K562 (cell line): ENCODE measurements at regions not wholly inside any gene's neighbourhood (a gene's known extent, or its start where the extent isn't known, plus 50 kb on each side); places are given as distances from the start of the nearest gene placed in this dataset.

Experiments used
- ATAC-seq: fragments of 200-7000 bp; cut with Tn5 transposase; 3 replicates; pipeline ENCODE4 v1.9.1; 2020; ENCODE audit warnings: moderate library complexity
- BruUV-seq: library from RNA; stranded (reverse); fragments of 400-500 nt; replicated peaks from 2 replicates; lab custom pipeline; 2021; lab: Mats Ljungman, UMichigan
- CTCF ChIA-PET: fragments of 300-600 bp; formaldehyde crosslinking; extraction: SDS; loops from one replicate; lab custom pipeline; 2021; ENCODE audit warnings: low intra/inter-chr PET ratio; lab: Yijun Ruan, JAX
- POLR2A ChIA-PET: fragments of 300-600, 350-650 bp; sonication (Branson Sonifier 250); formaldehyde crosslinking; extraction: SDS; loops from one replicate; lab custom pipeline; 2021; ENCODE audit warnings: antibody characterized with exemption, inconsistent platforms; lab: Yijun Ruan, JAX
- DNase-seq, 4 experiments: peaks; one replicate each; pipeline versions ENCODE4 v3.0.0 to v3.0.0-alpha.2; 2011 to 2018; ENCODE audit warnings: low spot score in 3 of 4, mixed read lengths in 3 of 4; ENCODE audit errors: extremely low read depth in 1 of 4
- FAIRE-seq: peaks from 2 replicates; lab custom pipeline; 2011; peaks lifted over from hg19 to GRCh38; lab: Jason Lieb, UNC
- H2AFZ ChIP-seq: 2 replicates; pipeline ENCODE4 v1.6.0; 2011; ENCODE audit warnings: low read depth, low read length, control low read depth, inconsistent platforms
- H3K27ac ChIP-seq: fragments of 200-600 bp; 3 replicates; pipeline ENCODE4 v1.8.0; 2011; ENCODE audit warnings: low read depth, mild to moderate bottlenecking, control low read depth, inconsistent platforms, low read length, moderate library complexity, mixed read lengths; ENCODE audit errors: extremely low read depth
- H3K27me3 ChIP-seq, 2 experiments: fragments of 300-600 bp in 1 of 2; 2 replicates in 1 of 2; 3 replicates in 1 of 2; pipeline versions ENCODE4 v1.6.0 to v1.8.0; 2011; ENCODE audit warnings: inconsistent platforms in 2 of 2, low read length in 2 of 2, mild to moderate bottlenecking in 1 of 2, mixed read lengths in 1 of 2, moderate library complexity in 1 of 2; ENCODE audit not compliant: control insufficient read depth in 2 of 2, insufficient read depth in 2 of 2
- H3K36me3 ChIP-seq: fragments of 300-600 bp; 3 replicates; pipeline ENCODE4 v1.8.0; 2011; ENCODE audit warnings: mild to moderate bottlenecking, low read length, inconsistent platforms; ENCODE audit not compliant: control insufficient read depth, insufficient read depth
- H3K4me1 ChIP-seq, 2 experiments: fragments of 200-600 bp in 1 of 2; replicated peaks in 1 of 2; 2 replicates in 1 of 2; 3 replicates in 1 of 2; pipeline versions ENCODE4 v1.5.1 to v1.8.0; 2011; ENCODE audit warnings: inconsistent platforms in 2 of 2, low read length in 2 of 2, mild to moderate bottlenecking in 1 of 2, mixed read lengths in 1 of 2, moderate library complexity in 1 of 2; ENCODE audit not compliant: control insufficient read depth in 2 of 2, insufficient read depth in 2 of 2
- H3K4me2 ChIP-seq: 2 replicates; pipeline ENCODE4 v1.6.1; 2011; ENCODE audit warnings: low read length, control low read depth, inconsistent platforms, mixed read lengths; ENCODE audit not compliant: insufficient read depth
- H3K4me3 ChIP-seq: fragments of 200-600 bp; sonication (generic), shearing (Covaris generic); 2 replicates; pipeline ENCODE4 v1.5.1; 2016; ENCODE audit warnings: control low read depth, inconsistent platforms
- H3K79me2 ChIP-seq: fragments of 200-600 bp; 3 replicates; pipeline ENCODE4 v1.8.0; 2011; ENCODE audit warnings: low read length, inconsistent platforms; ENCODE audit not compliant: control insufficient read depth, insufficient read depth
- H3K9ac ChIP-seq, 2 experiments: 2 replicates each; pipeline versions ENCODE4 v1.6.0 to v1.6.1; 2011; ENCODE audit warnings: low read depth in 2 of 2, low read length in 2 of 2, control low read depth in 1 of 2, inconsistent platforms in 1 of 2, mild to moderate bottlenecking in 1 of 2, mixed read lengths in 1 of 2; ENCODE audit not compliant: insufficient read depth in 1 of 2
- H3K9me1 ChIP-seq: one replicate; pipeline ENCODE4 v1.6.0; 2011; ENCODE audit warnings: inconsistent platforms, mild to moderate bottlenecking, low read length, moderate library complexity; ENCODE audit not compliant: control insufficient read depth, insufficient read depth
- H3K9me3 ChIP-seq: replicated peaks from 2 replicates; pipeline ENCODE4 v1.5.1; 2011; ENCODE audit warnings: low read depth, low read length, inconsistent platforms; ENCODE audit not compliant: control insufficient read depth, insufficient read depth
- H4K20me1 ChIP-seq: replicated peaks from 2 replicates; pipeline ENCODE4 v1.6.1; 2011; ENCODE audit warnings: low read length, inconsistent platforms, mixed read lengths; ENCODE audit not compliant: control insufficient read depth, insufficient read depth
- ATF1 ChIP-seq, 2 experiments: fragments of 450-650 bp in 1 of 2; IDR thresholded peaks; 2 replicates each; pipeline ENCODE4 v1.6.1; 2016; ENCODE audit warnings: missing compliant biosample characterization in 1 of 2, missing genetic modification characterization in 1 of 2
- CREM ChIP-seq: IDR thresholded peaks from 2 replicates; pipeline ENCODE4 v1.6.1; 2014; ENCODE audit warnings: antibody characterized with exemption, low read depth
- ELF4 ChIP-seq: fragments of 450-650 bp; formaldehyde crosslinking; IDR thresholded peaks from 2 replicates; pipeline ENCODE4 v1.4.0; 2022; ENCODE audit warnings: missing genetic modification characterization
- SP2 ChIP-seq: IDR thresholded peaks from 2 replicates; pipeline ENCODE4 v1.6.1; 2011; ENCODE audit warnings: mild to moderate bottlenecking, low read depth, low read length, moderate library complexity; ENCODE audit not compliant: poor library complexity, severe bottlenecking; ENCODE audit errors: extremely low read depth
- ZEB2 ChIP-seq: fragments of 450-650 bp; IDR thresholded peaks from 2 replicates; pipeline ENCODE4 v1.6.1; 2016
- ZNF24 ChIP-seq: fragments of 450-650 bp; IDR thresholded peaks from 2 replicates; pipeline ENCODE4 v1.6.1; 2016
- ZNF253 ChIP-seq: fragments of 250-450 bp; sonication (Bioruptor Pico); conservative IDR thresholded peaks from 2 replicates; pipeline ENCODE4 v1.6.1; 2021; ENCODE audit warnings: mild to moderate bottlenecking
- WGBS: fragments of 100-300 bp; shearing (Covaris generic); methylation state at CpG from one replicate; pipeline ENCODE4 v1.1.6; 2016; ENCODE audit warnings: low coverage, mixed read lengths; ENCODE audit not compliant: insufficient coverage; ENCODE audit errors: missing lambda C conversion rate; 5-methylcytosine and 5-hydroxymethylcytosine counted together
- in situ Hi-C: fragments of 300-500 bp; cut with MboI; formaldehyde crosslinking; loops from 4 replicates; pipeline ENCODE4 v1.15.0; 2018; ENCODE audit warnings: inconsistent platforms, mixed read lengths
- intact Hi-C: fragments of 100-400 bp; cut with micrococcal nuclease; formaldehyde crosslinking; loops from 2 replicates; pipeline ENCODE4 v1.14.2; 2022
- TF ChIP-seq, protein P1 (sequence below), 2 experiments: fragments of 450-650 bp in 1 of 2; sonication (generic) in 1 of 2; formaldehyde crosslinking in 1 of 2; IDR thresholded peaks; 2 replicates each; pipeline versions ENCODE4 v1.7.1 to v1.9.0; 2016 to 2022; ENCODE audit warnings: inconsistent platforms in 1 of 2, mild to moderate bottlenecking in 1 of 2, missing genetic modification reagents in 1 of 2
- TF ChIP-seq, protein P2 (sequence below): fragments of 450-650 bp; IDR thresholded peaks from 2 replicates; pipeline ENCODE4 v1.6.1; 2016

DNA sequence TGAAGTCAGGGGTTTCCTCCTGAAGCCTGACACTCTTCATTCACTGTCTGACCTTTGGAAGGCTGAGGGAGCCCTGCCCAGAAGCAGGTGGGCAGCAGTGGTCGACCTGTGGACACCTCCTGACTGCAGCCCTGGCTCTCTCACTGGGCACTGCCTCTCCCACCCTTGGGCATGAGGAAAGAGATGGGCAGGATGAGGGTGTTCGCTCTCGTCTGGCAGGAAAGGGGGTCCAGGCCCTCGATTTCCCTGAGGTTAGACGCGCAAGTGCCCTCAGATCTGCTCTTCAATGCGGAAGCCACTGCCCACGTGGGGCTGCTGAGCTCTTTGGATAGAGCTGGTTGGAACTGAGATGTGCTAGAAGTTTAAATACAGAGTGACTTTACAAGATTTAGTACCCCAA lies 171.9 kb downstream of the AHSP start (continued):
- TF ChIP-seq ATF1 (CRISPR knock-in tag; IDR thresholded peaks at IDR 0.05), result no peak
- TF ChIP-seq ATF1 (tag; IDR thresholded peaks at IDR 0.05), result no peak

DNA sequence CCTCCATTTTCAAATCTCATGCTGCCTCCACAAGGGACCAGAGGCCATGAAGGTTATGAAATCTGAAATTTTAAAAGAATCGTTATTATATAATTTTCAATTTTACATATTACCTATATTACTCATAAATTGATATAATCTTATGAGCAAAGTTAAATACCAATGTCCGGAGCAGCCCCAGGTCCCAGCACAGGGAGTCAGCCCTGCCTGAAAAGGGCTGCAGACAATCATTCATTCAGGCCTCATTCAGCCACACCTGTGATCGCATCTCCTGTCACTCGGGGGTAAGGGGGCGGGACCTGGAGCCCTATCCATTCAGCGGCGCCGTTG lies 172.5 kb downstream of the AHSP start:
- Histone ChIP-seq H3K27me3 (no peaks in the 10 kb centered on the region), H3K36me3 (peaks cover 31% of the 10 kb centered on the region; the same call in 2 of the 3 replicates), H3K79me2 (peaks cover 23% of the 10 kb centered on the region), H3K9ac (peak overlapping the region; percentile 81 to 97), H4K20me1 (no peaks in the 10 kb centered on the region), H3K4me2 (peak overlapping the region; percentile 98), H3K27ac (no peak overlapping the region), H3K4me1 (peaks cover 5 to 8% of the 10 kb centered on the region in 2 experiments; a peak in 4 of 5 replicates), H3K9me1 (peaks cover 4% of the 10 kb centered on the region), H3K4me3 (peak overlapping the region; percentile 84), H3K9me3 (no peaks in the 10 kb centered on the region), H2AFZ (peak overlapping the region; percentile 99)
- intact Hi-C loops (loop anchor here (5.0 kb wide), 1 partner anchor 177 kb away; no protein-coding TSS in a partner anchor), in situ Hi-C loops (no loop called here)
- no TSS peak for BruUV-seq
- ATAC-seq, result peak; percentile 99
- 4% methylated on average over 8 of the region's 8 CpGs for WGBS
- ChIA-PET POLR2A (interaction anchor here (0.5 to 1.9 kb wide), 5 partner anchors 9 to 248 kb away, joined by 3 to 6 read pairs (median 5); a partner anchor contains a TSS), CTCF (interaction anchor here (0.5 to 0.7 kb wide), 2 partner anchors 234 to 318 kb away, joined by 3 to 5 read pairs; no protein-coding TSS in a partner anchor)
- FAIRE-seq, result peak; percentile 92
- DNase-seq, result peak in 3 of 4 experiments; percentile 93 to 94 (median 93)
- peak; percentile 18; the same call in 1 of the 2 replicates for TF ChIP-seq CREM
- TF ChIP-seq ZEB2, result peak; percentile 60; the same call in 1 of the 2 replicates
- TF ChIP-seq, protein P1, sequence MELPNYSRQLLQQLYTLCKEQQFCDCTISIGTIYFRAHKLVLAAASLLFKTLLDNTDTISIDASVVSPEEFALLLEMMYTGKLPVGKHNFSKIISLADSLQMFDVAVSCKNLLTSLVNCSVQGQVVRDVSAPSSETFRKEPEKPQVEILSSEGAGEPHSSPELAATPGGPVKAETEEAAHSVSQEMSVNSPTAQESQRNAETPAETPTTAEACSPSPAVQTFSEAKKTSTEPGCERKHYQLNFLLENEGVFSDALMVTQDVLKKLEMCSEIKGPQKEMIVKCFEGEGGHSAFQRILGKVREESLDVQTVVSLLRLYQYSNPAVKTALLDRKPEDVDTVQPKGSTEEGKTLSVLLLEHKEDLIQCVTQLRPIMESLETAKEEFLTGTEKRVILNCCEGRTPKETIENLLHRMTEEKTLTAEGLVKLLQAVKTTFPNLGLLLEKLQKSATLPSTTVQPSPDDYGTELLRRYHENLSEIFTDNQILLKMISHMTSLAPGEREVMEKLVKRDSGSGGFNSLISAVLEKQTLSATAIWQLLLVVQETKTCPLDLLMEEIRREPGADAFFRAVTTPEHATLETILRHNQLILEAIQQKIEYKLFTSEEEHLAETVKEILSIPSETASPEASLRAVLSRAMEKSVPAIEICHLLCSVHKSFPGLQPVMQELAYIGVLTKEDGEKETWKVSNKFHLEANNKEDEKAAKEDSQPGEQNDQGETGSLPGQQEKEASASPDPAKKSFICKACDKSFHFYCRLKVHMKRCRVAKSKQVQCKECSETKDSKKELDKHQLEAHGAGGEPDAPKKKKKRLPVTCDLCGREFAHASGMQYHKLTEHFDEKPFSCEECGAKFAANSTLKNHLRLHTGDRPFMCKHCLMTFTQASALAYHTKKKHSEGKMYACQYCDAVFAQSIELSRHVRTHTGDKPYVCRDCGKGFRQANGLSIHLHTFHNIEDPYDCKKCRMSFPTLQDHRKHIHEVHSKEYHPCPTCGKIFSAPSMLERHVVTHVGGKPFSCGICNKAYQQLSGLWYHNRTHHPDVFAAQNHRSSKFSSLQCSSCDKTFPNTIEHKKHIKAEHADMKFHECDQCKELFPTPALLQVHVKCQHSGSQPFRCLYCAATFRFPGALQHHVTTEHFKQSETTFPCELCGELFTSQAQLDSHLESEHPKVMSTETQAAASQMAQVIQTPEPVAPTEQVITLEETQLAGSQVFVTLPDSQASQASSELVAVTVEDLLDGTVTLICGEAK (IDR thresholded peaks at IDR 0.05), result no peak
- TF ChIP-seq, protein P1 (CRISPR knock-in tag; IDR thresholded peaks at IDR 0.05), result no peak
- peak; percentile 66 for TF ChIP-seq SP2
- no peak for TF ChIP-seq ZNF253
- peak; percentile 68; the same call in 1 of the 2 replicates for TF ChIP-seq ELF4
- TF ChIP-seq, protein P2, sequence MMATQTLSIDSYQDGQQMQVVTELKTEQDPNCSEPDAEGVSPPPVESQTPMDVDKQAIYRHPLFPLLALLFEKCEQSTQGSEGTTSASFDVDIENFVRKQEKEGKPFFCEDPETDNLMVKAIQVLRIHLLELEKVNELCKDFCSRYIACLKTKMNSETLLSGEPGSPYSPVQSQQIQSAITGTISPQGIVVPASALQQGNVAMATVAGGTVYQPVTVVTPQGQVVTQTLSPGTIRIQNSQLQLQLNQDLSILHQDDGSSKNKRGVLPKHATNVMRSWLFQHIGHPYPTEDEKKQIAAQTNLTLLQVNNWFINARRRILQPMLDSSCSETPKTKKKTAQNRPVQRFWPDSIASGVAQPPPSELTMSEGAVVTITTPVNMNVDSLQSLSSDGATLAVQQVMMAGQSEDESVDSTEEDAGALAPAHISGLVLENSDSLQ, result peak; percentile 96
- peak; percentile 94 for TF ChIP-seq ZNF24
